ENCODE measurements at regions not wholly inside any gene's neighbourhood (a gene's known extent, or its start where the extent isn't known, plus 50 kb on each side); places are given as distances from the start of the nearest gene placed in this dataset.

DNA sequence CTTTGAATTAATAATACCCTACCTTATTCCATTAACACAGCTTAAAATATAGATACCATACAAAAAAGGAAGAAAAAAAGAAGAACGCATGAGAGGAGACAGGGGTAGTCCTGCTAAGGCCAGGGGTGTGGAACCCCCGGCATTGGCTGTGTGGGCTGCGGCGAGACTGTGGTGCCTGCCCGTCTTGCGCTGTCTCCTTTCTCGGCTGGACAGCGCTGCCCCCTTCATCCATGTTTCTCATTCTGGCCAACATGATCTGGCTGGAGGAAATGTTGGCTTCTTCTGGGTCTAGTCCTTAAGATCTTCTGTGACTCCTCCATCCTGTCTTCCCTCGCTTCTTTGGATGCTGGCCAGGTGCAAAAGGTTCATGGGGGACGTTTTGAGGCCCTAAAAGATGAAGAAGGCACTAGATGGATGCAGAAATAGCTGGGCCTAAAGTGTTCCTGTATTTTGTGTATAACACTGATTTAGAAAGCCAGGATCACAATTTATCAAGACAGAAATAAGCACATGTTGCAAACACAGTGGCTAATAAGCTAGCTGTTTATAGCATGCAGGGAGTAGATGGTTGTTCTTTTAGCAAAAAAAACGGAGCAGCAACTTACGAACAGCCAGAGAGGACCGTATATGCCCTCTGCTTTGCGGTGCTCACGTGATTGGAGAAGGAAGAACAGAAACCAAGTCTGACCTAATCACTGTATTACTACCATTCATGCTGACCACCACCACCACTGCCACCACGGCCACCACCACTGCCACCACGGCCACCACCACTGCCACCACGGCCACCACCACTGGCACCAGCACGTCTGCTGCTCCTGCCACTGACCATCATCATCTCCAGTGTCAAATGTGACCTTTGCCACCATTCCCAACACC is 71.7 kb upstream of the ASB18 start:
- Histone ChIP-seq H3K4me1 (ENCODE audit: insufficient read depth, low read length, poor library complexity, severe bottlenecking) (no peaks in the 10 kb centered on the region), H3K9ac (ENCODE audit: low read depth, low read length, poor library complexity, severe bottlenecking) (no peak overlapping the region), H3K27me3 (ENCODE audit: insufficient read depth, low read length, poor library complexity, severe bottlenecking) (no peaks in the 10 kb centered on the region), H2AFZ (ENCODE audit: low read length) (no peak overlapping the region), H3K9me3 (ENCODE audit: insufficient read depth, low read depth, low read length) (no peaks in the 10 kb centered on the region), H3K36me3 (ENCODE audit: insufficient read depth, low read length) (no peaks in the 10 kb centered on the region), H3K79me2 (ENCODE audit: insufficient read depth, low read length) (no peaks in the 10 kb centered on the region), H3K9me2 (replicated peaks; ENCODE audit: low read depth, low read length) (no peaks in the 10 kb centered on the region), H3F3A (ENCODE audit: low read depth) (no peaks in the 10 kb centered on the region), H4K20me1 (ENCODE audit: insufficient read depth, low read length, poor library complexity, severe bottlenecking) (no peaks in the 10 kb centered on the region), H3K4me2 (ENCODE audit: low read depth, low read length, poor library complexity, severe bottlenecking) (no peak overlapping the region), H3K4me3 (ENCODE audit: low read length, poor library complexity, severe bottlenecking) (no peak overlapping the region)
- TF ChIP-seq EZH2phosphoT487 (IDR thresholded peaks at IDR 0.05; ENCODE audit: borderline replicate concordance): no peak
- TF ChIP-seq, protein P1, sequence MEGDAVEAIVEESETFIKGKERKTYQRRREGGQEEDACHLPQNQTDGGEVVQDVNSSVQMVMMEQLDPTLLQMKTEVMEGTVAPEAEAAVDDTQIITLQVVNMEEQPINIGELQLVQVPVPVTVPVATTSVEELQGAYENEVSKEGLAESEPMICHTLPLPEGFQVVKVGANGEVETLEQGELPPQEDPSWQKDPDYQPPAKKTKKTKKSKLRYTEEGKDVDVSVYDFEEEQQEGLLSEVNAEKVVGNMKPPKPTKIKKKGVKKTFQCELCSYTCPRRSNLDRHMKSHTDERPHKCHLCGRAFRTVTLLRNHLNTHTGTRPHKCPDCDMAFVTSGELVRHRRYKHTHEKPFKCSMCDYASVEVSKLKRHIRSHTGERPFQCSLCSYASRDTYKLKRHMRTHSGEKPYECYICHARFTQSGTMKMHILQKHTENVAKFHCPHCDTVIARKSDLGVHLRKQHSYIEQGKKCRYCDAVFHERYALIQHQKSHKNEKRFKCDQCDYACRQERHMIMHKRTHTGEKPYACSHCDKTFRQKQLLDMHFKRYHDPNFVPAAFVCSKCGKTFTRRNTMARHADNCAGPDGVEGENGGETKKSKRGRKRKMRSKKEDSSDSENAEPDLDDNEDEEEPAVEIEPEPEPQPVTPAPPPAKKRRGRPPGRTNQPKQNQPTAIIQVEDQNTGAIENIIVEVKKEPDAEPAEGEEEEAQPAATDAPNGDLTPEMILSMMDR (conservative IDR thresholded peaks at IDR 0.05; ENCODE audit: low read length): no peak

DNA sequence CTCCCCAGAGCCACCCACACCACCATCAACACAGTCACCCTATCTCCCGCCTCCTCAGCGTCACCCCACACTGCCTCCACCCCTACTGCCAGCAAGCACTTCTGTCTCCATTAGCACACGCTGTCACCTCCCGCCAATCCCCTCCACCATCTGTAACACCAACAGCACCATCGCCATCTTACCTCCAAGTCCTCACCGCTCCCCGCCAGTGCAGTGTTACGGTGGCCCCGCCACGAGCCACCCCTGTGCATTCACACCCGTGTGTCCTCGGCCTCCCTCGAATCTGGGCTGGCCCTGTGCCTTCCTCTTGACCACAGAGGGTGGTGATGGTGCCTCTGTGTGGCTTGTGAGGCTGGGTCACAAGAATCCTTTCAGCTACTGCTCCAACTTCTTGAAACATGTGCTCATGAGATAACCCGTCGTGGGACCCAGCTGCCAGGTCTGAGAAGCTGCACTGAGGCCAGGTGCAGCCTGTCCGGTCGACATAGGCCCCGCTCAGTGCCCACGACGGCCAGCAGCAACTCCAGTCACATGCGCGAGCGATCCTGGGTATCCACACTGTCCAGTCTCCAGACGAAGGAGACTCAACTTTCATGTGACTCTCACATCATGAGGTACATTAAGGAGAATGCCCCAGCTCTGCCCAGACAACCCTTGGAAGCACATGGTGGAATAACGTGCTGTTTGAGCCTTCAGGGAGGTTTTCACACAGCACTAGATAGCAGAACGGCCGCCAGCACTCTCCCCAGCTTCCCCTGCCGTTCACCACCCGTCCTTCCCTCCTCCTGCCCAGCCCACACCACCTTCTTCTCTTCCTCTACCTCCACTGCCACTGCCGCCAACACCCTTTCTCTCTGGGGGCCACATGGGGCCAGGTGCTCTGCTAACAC is 72.6 kb upstream of the ASB18 start:
- Histone ChIP-seq H3K9me3 (ENCODE audit: insufficient read depth, low read depth, low read length) (no peaks in the 10 kb centered on the region), H4K20me1 (ENCODE audit: insufficient read depth, low read length, poor library complexity, severe bottlenecking) (no peaks in the 10 kb centered on the region), H3K9ac (ENCODE audit: low read depth, low read length, poor library complexity, severe bottlenecking) (no peak overlapping the region), H3K36me3 (ENCODE audit: insufficient read depth, low read length) (no peaks in the 10 kb centered on the region), H2AFZ (ENCODE audit: low read length) (no peak overlapping the region), H3K9me2 (replicated peaks; ENCODE audit: low read depth, low read length) (no peaks in the 10 kb centered on the region), H3K79me2 (ENCODE audit: insufficient read depth, low read length) (no peaks in the 10 kb centered on the region), H3K27me3 (ENCODE audit: insufficient read depth, low read length, poor library complexity, severe bottlenecking) (no peaks in the 10 kb centered on the region), H3K4me1 (ENCODE audit: insufficient read depth, low read length, poor library complexity, severe bottlenecking) (no peaks in the 10 kb centered on the region), H3K4me3 (ENCODE audit: low read length, poor library complexity, severe bottlenecking) (no peak overlapping the region), H3K4me2 (ENCODE audit: low read depth, low read length, poor library complexity, severe bottlenecking) (no peak overlapping the region), H3F3A (ENCODE audit: low read depth) (no peaks in the 10 kb centered on the region)
- no peak for TF ChIP-seq EZH2phosphoT487 (IDR thresholded peaks at IDR 0.05; ENCODE audit: borderline replicate concordance)
- TF ChIP-seq, protein P1 (conservative IDR thresholded peaks at IDR 0.05; ENCODE audit: low read length): no peak

- Histone ChIP-seq H3F3A (ENCODE audit: low read depth) (no peaks in the 10 kb centered on the region), H2AFZ (ENCODE audit: low read length) (no peak overlapping the region), H3K9ac (ENCODE audit: low read depth, low read length, poor library complexity, severe bottlenecking) (no peak overlapping the region), H3K27me3 (ENCODE audit: insufficient read depth, low read length, poor library complexity, severe bottlenecking) (no peaks in the 10 kb centered on the region), H3K4me2 (ENCODE audit: low read depth, low read length, poor library complexity, severe bottlenecking) (no peak overlapping the region), H3K36me3 (ENCODE audit: insufficient read depth, low read length) (no peaks in the 10 kb centered on the region), H3K9me3 (ENCODE audit: insufficient read depth, low read depth, low read length) (no peaks in the 10 kb centered on the region), H3K4me1 (ENCODE audit: insufficient read depth, low read length, poor library complexity, severe bottlenecking) (no peaks in the 10 kb centered on the region), H3K79me2 (ENCODE audit: insufficient read depth, low read length) (no peaks in the 10 kb centered on the region), H4K20me1 (ENCODE audit: insufficient read depth, low read length, poor library complexity, severe bottlenecking) (no peaks in the 10 kb centered on the region), H3K9me2 (replicated peaks; ENCODE audit: low read depth, low read length) (no peaks in the 10 kb centered on the region), H3K4me3 (ENCODE audit: low read length, poor library complexity, severe bottlenecking) (no peak overlapping the region)
- TF ChIP-seq, protein P1 (conservative IDR thresholded peaks at IDR 0.05; ENCODE audit: low read length): no peak
Observed at GRCh38 chr2:236337465-236338325, 73.5 kb upstream of the ASB18 start.
